ENCODE measurements at regions not wholly inside any gene's neighbourhood (a gene's known extent, or its start where the extent isn't known, plus 50 kb on each side); places are given as distances from the start of the nearest gene placed in this dataset.
"Not testable (repeated sequence)": the region's sequence is repeated elsewhere in the genome, so short reads cannot be mapped to it uniquely, and the experiment has no call there.

- DNase-seq (ENCODE audit: low spot score) = not testable (repeated sequence)
These were observed 132.7 kb downstream of the SNX10 start for GRCh38 chr7:26424319-26424718.

GRCh38 chr7:26425655-26426054 is 134.0 kb downstream of the SNX10 start:
- no peak for DNase-seq (ENCODE audit: low spot score)

- no peak for DNase-seq (ENCODE audit: low spot score)
These were observed 134.4 kb downstream of the SNX10 start for GRCh38 chr7:26426096-26426495.

DNA sequence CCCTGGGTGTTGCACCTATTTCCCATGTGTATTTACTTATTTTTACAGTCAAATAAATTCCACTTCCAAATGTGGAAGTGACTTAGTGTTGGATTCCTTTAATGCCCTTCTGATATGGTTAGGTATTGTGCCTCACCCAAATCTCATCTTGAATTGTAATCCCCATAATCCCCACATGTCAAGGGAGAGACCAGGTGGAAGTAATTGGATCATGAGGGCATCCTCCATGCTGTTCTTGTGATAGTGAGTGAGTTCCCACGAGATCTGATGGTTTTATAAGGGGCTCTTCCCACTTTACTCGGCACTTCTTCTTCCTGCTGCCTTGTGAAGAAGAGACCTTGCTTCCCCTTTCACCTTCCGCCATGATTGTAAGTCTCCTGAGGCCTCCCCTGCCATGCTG is 136.9 kb downstream of the SNX10 start:
- DNase-seq (ENCODE audit: low spot score) = no peak

DNA sequence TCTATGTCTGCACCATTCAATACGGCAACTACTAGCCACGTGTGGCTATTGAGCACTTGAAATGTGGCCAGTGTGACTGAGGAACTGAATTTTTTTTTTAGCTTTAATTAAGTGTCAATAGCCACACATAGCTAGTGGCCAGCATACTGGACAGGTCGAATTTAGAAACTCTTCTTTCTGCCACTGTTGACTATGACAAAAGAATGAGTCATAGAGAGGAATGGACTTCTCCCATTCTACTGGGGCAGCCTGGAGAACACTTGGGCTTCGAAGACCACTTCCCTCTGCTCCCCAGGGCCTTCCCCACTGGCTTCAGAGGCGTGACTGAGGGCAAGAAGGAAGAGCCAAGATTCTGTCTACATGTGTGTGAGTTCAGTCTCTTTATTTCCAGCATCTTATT is 137.5 kb downstream of the SNX10 start:
- DNase-seq (ENCODE audit: low spot score) = no peak

GRCh38 chr7:26434974-26435373 is 143.3 kb downstream of the SNX10 start:
- DNase-seq (ENCODE audit: low spot score) = no peak

DNA sequence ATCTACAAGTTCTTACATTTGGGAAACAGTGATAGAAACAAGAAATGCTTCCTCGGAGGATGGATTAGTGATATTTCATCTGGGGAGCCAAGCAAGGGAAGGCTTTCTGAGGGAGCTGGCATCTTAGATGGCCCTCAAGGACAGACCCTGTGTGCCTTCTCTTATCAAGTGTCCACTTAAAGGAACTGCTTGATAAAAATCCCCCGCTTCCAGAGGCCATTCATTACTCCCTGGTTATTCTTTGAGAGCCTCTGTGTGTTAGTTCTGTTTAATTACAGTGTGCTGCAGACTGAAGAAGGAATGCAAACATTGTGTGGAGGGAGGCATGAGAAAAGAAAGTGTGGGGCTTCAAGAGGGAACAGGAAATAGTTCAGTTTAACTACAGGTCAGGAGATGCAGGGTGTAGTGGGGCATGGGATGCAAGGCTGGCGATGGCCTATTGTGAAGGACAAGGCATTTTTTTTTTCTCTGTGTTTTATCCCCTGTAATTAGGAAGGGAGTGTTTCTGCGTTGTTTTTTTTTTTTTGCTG is 145.4 kb downstream of the SNX10 start:
- no peak for DNase-seq (ENCODE audit: low spot score)

GRCh38 chr7:26438078-26438477 is 146.4 kb downstream of the SNX10 start:
- no peak for DNase-seq (ENCODE audit: low spot score)

DNA sequence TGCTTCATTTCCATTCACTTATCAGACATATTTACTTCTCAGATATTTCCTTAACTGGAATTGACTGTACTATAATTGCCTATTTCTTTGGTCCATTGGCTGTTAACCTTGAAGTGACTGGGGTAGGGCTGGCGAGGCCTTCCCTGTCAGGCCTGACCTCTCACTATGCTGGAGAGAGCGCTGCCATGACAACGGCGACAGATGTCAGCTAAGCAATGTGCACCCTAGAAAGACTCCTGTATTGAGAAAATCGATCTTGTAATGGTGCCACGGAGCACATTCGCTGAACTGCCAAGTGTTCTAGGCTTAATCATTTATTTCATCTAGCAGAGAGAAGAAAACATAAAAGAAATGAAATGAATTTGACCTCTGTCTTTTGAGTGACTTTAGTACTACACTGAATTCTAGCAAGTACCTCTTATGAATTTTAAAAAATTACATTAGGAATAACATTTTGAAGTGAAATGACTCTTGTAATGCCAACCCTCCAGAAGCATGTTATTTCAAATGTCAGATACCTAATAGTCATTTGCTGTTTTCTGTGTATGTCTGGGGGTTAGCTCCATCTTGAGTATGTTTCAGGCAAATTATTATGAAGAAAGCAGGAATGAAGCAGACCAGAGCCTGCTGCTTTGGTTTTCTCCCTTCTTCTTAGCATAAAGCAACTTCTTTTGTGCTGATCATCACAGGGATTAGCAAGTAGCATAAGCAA is 148.0 kb downstream of the SNX10 start:
- DNase-seq (ENCODE audit: low spot score) = no peak

GRCh38 chr7:26440233-26441001 is 148.8 kb downstream of the SNX10 start:
- no peak for DNase-seq (ENCODE audit: low spot score)

DNA sequence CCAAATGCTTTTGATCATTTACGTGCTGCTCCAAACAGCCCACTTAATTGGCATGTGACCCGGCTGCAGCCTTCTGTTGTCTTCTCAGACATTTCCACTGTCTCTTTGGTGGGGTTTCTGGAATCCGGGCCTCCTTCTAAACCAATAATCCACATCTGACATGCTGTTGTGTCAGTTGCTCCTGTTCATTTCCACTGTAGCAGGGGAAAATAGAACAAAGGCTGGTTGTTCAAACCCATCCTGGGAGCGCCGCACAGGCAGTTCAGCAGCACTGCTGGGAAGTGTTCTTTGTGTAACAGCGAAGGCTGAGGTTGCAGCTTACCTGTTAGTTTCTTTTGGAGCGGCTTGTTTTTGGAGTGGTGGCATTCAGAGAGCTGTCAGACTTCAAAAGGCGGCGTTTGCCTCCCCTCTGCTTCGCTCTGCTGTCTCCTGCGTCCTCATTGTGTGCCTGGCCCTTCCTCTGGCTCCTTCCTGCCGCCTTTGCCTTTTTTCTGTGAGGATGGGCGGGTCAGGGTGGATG is 149.4 kb downstream of the SNX10 start:
- no peak for DNase-seq (ENCODE audit: low spot score)

DNA sequence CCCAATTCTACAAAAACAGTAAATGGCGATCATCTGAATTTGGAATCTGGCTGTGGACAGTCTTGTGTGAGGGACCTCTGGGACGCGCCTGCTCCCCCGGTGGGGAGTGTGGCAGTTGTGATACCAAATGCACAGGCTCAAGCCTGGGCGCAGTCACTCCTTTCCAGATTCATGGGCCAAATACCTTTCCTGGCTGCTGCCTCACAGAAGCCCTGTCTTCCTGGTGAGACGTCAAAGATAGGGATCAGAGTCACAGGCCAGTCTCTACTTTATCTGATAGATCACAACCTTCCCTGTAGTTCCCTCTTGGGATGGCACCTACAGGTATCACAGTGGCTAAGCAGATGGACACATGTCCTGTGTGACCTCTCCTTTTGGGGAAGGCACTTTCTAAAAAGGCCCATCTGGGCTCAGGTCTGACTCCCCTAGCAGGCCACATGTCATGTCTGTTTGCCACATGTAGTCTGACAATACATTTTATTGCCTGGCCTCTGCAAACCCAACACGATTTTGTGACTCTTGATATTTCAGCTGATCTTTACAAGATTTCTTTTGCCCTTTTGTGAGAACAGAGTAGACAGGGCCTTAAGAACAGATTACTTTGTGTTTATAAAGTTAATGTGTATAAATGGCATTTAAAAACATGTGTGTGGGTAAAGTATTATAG is 150.1 kb downstream of the SNX10 start:
- DNase-seq (ENCODE audit: low spot score) = no peak

DNA sequence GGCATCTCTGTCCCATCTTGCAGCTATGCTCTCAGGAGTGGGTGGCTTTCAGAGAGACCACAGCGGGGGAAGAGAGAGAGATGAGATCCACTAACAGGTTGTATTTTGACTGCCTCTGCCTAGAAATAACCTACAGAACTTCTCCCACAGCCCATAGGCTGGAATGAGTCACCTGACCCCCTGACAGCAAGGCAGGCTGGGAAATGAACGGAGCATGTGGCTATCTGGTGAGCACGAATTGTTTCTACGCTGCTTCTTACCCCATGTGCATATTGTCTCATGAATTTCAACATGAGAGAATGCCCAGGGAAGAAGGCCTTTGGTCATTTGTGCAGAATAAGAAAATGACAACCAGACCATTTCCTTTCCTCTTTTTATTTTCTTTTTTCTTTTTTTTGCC is 151.3 kb downstream of the SNX10 start:
- no peak for DNase-seq (ENCODE audit: low spot score)

- DNase-seq (ENCODE audit: low spot score) = no peak
These were observed 152.1 kb downstream of the SNX10 start for GRCh38 chr7:26443751-26444150.

- no peak for DNase-seq (ENCODE audit: low spot score)
These were observed 152.9 kb downstream of the SNX10 start for GRCh38 chr7:26444555-26444954.

GRCh38 chr7:26447116-26447515 is 155.5 kb downstream of the SNX10 start:
- no peak for DNase-seq (ENCODE audit: low spot score)

- no peak for DNase-seq (ENCODE audit: low spot score)
These were observed 157.8 kb downstream of the SNX10 start for GRCh38 chr7:26449175-26450165.

DNA sequence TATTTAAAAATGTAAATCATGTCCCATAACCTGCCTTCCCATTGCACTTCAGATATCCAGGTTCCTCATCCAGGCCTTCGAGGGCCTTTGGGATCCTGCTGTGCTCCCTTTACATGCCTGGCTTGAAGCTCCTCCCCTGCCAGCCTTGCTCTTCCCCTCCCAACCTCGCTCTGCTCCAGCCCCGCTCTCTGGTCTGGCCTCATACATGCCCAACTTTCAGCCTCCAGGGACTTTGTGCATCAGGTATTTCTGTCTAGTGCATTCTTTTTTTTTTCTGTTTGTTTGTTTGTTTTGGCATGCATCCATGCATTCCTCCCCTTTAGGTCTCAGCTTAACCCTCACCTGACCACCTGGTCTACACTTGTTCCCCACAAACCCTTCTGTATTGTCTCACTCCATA is 160.3 kb downstream of the SNX10 start:
- no peak for DNase-seq (ENCODE audit: low spot score)

DNA sequence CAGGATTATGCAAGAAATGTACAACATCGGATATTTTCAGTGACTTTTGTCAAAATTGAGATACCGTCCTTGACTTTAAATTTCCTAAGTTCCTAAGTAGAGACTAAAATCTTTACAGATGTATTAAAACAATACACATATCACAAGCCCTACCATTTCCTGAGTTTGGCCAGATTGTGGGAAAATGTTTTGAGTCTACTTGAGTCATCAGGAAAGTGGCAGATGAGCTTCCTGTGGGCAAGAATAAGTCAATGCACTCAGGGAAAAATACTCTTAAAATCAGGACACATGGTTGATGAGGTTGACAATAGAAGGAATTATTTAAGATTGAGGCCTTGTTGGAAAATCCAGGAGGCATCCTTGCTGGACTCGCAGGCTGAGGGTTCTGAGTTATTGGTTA is 162.5 kb downstream of the SNX10 start:
- no peak for DNase-seq (ENCODE audit: low spot score)

GRCh38 chr7:26457696-26458327 is 166.2 kb downstream of the SNX10 start:
- no peak for DNase-seq (ENCODE audit: low spot score)
